Neural progenitor cell (in vitro differentiated cells): ENCODE measurements at regions not wholly inside any gene's neighbourhood (a gene's known extent, or its start where the extent isn't known, plus 50 kb on each side); places are given as distances from the start of the nearest gene placed in this dataset.

Experiments
- EZH2 ChIP-seq: fragments of 200-600 bp; sonication (generic); IDR thresholded peaks from 2 replicates; pipeline ENCODE4 v1.6.1; 2017; ENCODE audit warnings: antibody characterized with exemption, mild to moderate bottlenecking, moderate library complexity
- EZH2phosphoT487 ChIP-seq: fragments of 200-600 bp; sonication (generic); IDR thresholded peaks from 2 replicates; pipeline ENCODE4 v1.6.1; 2017; ENCODE audit warnings: antibody characterized with exemption
- TF ChIP-seq, protein P1 (sequence below): fragments of 200-600 bp; sonication (generic); IDR thresholded peaks from 2 replicates; pipeline ENCODE4 v1.5.1; 2017; ENCODE audit warnings: antibody characterized with exemption, mild to moderate bottlenecking

DNA sequence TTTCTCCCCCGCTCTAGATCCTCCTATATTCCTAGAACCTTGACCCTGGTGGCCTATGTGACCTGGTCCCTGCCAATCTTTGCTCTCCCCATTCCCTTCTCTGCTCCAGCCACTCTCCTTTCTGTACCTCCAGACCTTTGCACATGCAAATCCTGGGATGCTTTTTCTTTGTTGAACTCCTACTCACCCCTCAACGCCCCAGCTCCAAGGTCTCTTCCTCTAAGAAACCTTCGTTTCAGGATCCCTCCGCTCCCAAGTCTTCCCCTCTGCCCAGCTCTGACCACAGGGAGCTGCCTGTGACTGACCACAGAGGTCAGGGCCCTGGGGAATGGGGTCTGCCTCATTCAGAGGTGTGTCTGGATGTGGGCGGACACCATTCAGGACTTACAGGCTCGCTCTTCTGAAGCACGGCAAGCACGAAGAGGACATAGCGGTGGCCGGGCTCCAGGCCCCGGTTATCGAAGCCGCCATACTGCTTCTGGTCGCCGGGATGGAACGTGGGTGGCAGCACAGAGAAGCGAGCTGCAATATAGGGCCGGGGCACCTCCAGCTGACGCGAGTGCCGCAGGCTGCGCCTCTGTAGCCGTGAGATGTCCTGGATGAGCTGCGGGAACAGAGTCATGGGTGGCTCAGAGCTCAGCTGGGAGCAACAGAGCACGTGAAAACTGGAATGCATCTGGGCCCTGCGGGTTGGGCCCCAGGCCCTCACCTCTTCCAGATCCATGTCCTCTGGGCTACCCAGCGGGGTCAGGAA, 120.9 kb downstream of the PTPRS start:
- TF ChIP-seq, protein P1, sequence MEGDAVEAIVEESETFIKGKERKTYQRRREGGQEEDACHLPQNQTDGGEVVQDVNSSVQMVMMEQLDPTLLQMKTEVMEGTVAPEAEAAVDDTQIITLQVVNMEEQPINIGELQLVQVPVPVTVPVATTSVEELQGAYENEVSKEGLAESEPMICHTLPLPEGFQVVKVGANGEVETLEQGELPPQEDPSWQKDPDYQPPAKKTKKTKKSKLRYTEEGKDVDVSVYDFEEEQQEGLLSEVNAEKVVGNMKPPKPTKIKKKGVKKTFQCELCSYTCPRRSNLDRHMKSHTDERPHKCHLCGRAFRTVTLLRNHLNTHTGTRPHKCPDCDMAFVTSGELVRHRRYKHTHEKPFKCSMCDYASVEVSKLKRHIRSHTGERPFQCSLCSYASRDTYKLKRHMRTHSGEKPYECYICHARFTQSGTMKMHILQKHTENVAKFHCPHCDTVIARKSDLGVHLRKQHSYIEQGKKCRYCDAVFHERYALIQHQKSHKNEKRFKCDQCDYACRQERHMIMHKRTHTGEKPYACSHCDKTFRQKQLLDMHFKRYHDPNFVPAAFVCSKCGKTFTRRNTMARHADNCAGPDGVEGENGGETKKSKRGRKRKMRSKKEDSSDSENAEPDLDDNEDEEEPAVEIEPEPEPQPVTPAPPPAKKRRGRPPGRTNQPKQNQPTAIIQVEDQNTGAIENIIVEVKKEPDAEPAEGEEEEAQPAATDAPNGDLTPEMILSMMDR: no peak
- TF ChIP-seq EZH2: no peak
- TF ChIP-seq EZH2phosphoT487: no peak
